ENCODE measurements at regions not wholly inside any gene's neighbourhood (a gene's known extent, or its start where the extent isn't known, plus 50 kb on each side); places are given as distances from the start of the nearest gene placed in this dataset.

GRCh38 chr11:109196016-109196415 is 226.0 kb upstream of the C11orf87 start:
- DNase-seq = no peak
- 94% methylated on average over 2 of the region's 2 CpGs for WGBS (ENCODE audit: low lambda C conversion rate)

GRCh38 chr11:109197656-109198055 is 224.3 kb upstream of the C11orf87 start:
- H3K27me3 ChIP-seq (ENCODE audit: insufficient read depth) = no peaks in the 10 kb centered on the region
- H3K9me3 ChIP-seq = no peaks in the 10 kb centered on the region
- H3K27ac ChIP-seq (ENCODE audit: low read depth in 2 of 2, low read length in 1 of 2) = no peak overlapping the region
- no peak overlapping the region for H3K9ac ChIP-seq
- no peak overlapping the region for H3K4me2 ChIP-seq
- TF ChIP-seq RFX5 (IDR thresholded peaks at IDR 0.05; ENCODE audit: low read length) (no peak), TEAD4 (IDR thresholded peaks at IDR 0.05; ENCODE audit: borderline replicate concordance, insufficient read depth) (no peak)
- H3K9me2 ChIP-seq = no peaks in the 10 kb centered on the region
- CTCF ChIA-PET = no interaction called here
- DNase-seq = no peak
- no peaks in the 10 kb centered on the region for H3F3A ChIP-seq (replicated peaks; ENCODE audit: insufficient read depth)
- POLR2A ChIA-PET = no interaction called here
- H3K4me1 ChIP-seq (ENCODE audit: control insufficient read depth in 1 of 2, insufficient read depth in 2 of 2, low read depth in 1 of 2, low read length in 1 of 2) = peaks cover 0 to 12% of the 10 kb centered on the region in 2 experiments; a peak in 1 of 4 replicates
- peak overlapping the region; percentile 79; the same call in 1 of the 2 replicates for H2AFZ ChIP-seq (ENCODE audit: low read depth)
- no peaks in the 10 kb centered on the region for H3K36me3 ChIP-seq (replicated peaks in 1 of 2; ENCODE audit: control insufficient read depth in 1 of 2, insufficient read depth in 2 of 2, low read length in 1 of 2)
- H3K79me2 ChIP-seq (ENCODE audit: insufficient read depth) = no peaks in the 10 kb centered on the region
- H4K20me1 ChIP-seq (ENCODE audit: insufficient read depth) = no peaks in the 10 kb centered on the region
- no peak overlapping the region for H3K4me3 ChIP-seq (ENCODE audit: low read depth in 2 of 2, low read length in 1 of 2)
- 88% methylated on average over 1 of the region's 1 CpG for WGBS (ENCODE audit: low lambda C conversion rate)

More at GRCh38 chr11:109196016-109196415, 226.0 kb upstream of the C11orf87 start:
- Histone ChIP-seq H3K4me2 (no peak overlapping the region), H3K36me3 (replicated peaks in 1 of 2; ENCODE audit: control insufficient read depth in 1 of 2, insufficient read depth in 2 of 2, low read length in 1 of 2) (no peaks in the 10 kb centered on the region), H3K27ac (ENCODE audit: low read depth in 2 of 2, low read length in 1 of 2) (no peak overlapping the region), H3K9ac (no peak overlapping the region), H3F3A (replicated peaks; ENCODE audit: insufficient read depth) (no peaks in the 10 kb centered on the region), H3K79me2 (ENCODE audit: insufficient read depth) (no peaks in the 10 kb centered on the region), H3K4me3 (ENCODE audit: low read depth in 2 of 2, low read length in 1 of 2) (no peak overlapping the region), H3K27me3 (ENCODE audit: insufficient read depth) (no peaks in the 10 kb centered on the region), H3K4me1 (ENCODE audit: control insufficient read depth in 1 of 2, insufficient read depth in 2 of 2, low read depth in 1 of 2, low read length in 1 of 2) (peaks cover 0 to 12% of the 10 kb centered on the region in 2 experiments; a peak in 1 of 4 replicates), H3K9me3 (no peaks in the 10 kb centered on the region), H3K9me2 (no peaks in the 10 kb centered on the region), H2AFZ (ENCODE audit: low read depth) (no peak overlapping the region), H4K20me1 (ENCODE audit: insufficient read depth) (no peaks in the 10 kb centered on the region)
- CTCF ChIA-PET = no interaction called here
- no peak for TF ChIP-seq EZH2phosphoT487 (IDR thresholded peaks at IDR 0.05; ENCODE audit: borderline replicate concordance, low read depth)
- TF ChIP-seq MEF2A (IDR thresholded peaks at IDR 0.05; ENCODE audit: borderline replicate concordance, low read depth) = no peak
- TF ChIP-seq JUND (IDR thresholded peaks at IDR 0.05) = no peak
- no peak for TF ChIP-seq EP300 (IDR thresholded peaks at IDR 0.05; ENCODE audit: borderline replicate concordance in 1 of 2, low read depth in 1 of 2, low read length in 1 of 2)
- no peak for TF ChIP-seq TAF1 (IDR thresholded peaks at IDR 0.05; ENCODE audit: borderline replicate concordance, low read depth, low read length)
- TF ChIP-seq, protein P1, sequence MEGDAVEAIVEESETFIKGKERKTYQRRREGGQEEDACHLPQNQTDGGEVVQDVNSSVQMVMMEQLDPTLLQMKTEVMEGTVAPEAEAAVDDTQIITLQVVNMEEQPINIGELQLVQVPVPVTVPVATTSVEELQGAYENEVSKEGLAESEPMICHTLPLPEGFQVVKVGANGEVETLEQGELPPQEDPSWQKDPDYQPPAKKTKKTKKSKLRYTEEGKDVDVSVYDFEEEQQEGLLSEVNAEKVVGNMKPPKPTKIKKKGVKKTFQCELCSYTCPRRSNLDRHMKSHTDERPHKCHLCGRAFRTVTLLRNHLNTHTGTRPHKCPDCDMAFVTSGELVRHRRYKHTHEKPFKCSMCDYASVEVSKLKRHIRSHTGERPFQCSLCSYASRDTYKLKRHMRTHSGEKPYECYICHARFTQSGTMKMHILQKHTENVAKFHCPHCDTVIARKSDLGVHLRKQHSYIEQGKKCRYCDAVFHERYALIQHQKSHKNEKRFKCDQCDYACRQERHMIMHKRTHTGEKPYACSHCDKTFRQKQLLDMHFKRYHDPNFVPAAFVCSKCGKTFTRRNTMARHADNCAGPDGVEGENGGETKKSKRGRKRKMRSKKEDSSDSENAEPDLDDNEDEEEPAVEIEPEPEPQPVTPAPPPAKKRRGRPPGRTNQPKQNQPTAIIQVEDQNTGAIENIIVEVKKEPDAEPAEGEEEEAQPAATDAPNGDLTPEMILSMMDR (IDR thresholded peaks at IDR 0.05) = no peak
- no peak for TF ChIP-seq NFIC (IDR thresholded peaks at IDR 0.05; ENCODE audit: borderline replicate concordance)
- TF ChIP-seq GATA2 (CRISPR knock-in tag; IDR thresholded peaks at IDR 0.05) = no peak
- no peak for TF ChIP-seq POLR2AphosphoS5 (IDR thresholded peaks at IDR 0.05; ENCODE audit: low read depth, low read length)
- TF ChIP-seq FOXJ3 (CRISPR knock-in tag; IDR thresholded peaks at IDR 0.05) = no peak
- POLR2A ChIA-PET = no interaction called here

All from SK-N-SH (cell line).